PC-3 (cell line): ENCODE measurements at regions not wholly inside any gene's neighbourhood (a gene's known extent, or its start where the extent isn't known, plus 50 kb on each side); places are given as distances from the start of the nearest gene placed in this dataset.

Experiments
- EZH2 ChIP-seq: fragments of 300-600 bp; sonication (generic); IDR thresholded peaks from one replicate; pipeline ENCODE4 v1.6.1; 2017; ENCODE audit warnings: antibody characterized with exemption, mild to moderate bottlenecking, low read length; ENCODE audit not compliant: unreplicated experiment
- EZH2phosphoT487 ChIP-seq: fragments of 300-600 bp; sonication (generic); IDR thresholded peaks from 2 replicates; pipeline ENCODE4 v1.6.1; 2018; ENCODE audit warnings: mild to moderate bottlenecking, antibody characterized with exemption, low read length, borderline replicate concordance
- TF ChIP-seq, protein P1 (sequence below): fragments of 300-600 bp; sonication (generic); conservative IDR thresholded peaks from 2 replicates; pipeline ENCODE4 v1.5.1; 2017; ENCODE audit warnings: antibody characterized with exemption, low read depth, mild to moderate bottlenecking, low read length

DNA sequence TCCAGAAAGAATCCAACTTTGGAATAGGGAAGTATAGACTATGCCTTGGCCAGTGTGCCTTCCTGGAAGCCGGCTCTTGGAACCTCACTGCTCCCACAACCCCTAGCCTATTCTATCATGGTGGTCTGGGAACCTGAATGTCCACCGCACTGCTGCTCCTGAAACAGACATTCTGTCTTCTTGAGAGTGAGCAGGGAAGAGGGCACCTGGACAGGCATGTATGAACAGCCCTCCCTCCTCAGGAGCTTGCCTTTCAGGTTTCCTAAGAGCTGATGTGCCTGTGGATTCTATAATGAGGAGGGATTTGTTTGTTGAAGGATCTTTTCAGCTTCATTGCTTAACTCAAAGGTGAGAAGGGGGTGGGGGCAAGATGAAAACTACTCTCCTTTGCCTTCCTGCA lies 55.1 kb upstream of the XPA start:
- TF ChIP-seq EZH2 (no peak), EZH2phosphoT487 (no peak)
- TF ChIP-seq, protein P1, sequence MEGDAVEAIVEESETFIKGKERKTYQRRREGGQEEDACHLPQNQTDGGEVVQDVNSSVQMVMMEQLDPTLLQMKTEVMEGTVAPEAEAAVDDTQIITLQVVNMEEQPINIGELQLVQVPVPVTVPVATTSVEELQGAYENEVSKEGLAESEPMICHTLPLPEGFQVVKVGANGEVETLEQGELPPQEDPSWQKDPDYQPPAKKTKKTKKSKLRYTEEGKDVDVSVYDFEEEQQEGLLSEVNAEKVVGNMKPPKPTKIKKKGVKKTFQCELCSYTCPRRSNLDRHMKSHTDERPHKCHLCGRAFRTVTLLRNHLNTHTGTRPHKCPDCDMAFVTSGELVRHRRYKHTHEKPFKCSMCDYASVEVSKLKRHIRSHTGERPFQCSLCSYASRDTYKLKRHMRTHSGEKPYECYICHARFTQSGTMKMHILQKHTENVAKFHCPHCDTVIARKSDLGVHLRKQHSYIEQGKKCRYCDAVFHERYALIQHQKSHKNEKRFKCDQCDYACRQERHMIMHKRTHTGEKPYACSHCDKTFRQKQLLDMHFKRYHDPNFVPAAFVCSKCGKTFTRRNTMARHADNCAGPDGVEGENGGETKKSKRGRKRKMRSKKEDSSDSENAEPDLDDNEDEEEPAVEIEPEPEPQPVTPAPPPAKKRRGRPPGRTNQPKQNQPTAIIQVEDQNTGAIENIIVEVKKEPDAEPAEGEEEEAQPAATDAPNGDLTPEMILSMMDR = no peak
